GM21786 (cell line): ENCODE measurements at regions not wholly inside any gene's neighbourhood (a gene's known extent, or its start where the extent isn't known, plus 50 kb on each side); places are given as distances from the start of the nearest gene placed in this dataset.
"Not testable (repeated sequence)": the region's sequence is repeated elsewhere in the genome, so short reads cannot be mapped to it uniquely, and the experiment has no call there.

Source experiments
- ATAC-seq: cut with Tn5 transposase; IDR thresholded peaks from one replicate; pipeline ENCODE4 v1.9.1; 2021; ENCODE audit not compliant: unreplicated experiment

DNA sequence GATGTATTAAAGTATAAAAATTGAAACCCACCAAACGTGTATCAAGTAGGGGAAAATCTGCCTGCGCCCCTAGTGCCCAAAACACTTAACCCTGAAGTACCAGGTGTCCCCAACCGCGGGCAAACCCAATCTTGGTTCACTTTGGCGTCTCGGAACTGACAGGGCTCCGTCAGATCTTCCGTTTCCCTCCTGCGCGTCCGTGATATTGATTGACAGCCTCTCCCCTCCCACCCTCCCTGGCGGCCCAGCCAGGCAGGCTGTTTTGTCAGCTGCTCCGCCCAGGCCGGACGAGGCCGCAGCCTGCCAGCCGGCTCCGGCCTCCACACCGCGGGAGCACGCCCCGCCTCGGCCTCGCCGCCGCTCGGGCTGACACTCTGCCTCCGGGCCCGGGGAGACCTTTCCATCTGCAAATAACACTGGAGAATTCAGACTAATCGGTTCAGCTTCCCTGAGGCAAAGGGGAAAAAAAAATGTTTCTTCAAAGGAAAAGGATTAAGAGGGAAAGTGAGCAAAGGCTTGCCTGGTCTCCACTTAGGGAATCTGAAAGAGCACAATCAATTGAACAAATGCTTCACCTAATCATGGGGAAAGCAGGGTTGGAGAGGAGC lies 234.9 kb upstream of the MCHR2 start:
- ATAC-seq, result peak; percentile 99

DNA sequence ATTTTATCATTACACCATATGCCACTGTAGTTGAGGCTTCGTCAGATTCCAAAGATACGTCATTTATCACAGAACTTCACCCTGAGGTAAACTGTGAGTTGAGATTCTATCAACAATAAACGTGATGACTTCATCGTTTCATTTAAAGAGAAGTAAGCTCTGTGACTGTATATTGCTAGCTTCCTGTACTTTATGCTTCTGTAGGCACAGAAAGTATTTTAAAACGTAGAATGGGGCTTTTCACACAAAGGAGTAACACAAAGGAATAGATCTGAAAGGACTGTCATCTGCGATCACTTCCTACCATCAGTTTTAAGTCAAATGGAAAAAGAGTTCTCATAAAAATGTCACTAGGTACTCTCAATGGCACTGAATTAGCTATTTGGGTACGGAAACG lies 234.4 kb upstream of the MCHR2 start:
- peak; percentile 10 for ATAC-seq

DNA sequence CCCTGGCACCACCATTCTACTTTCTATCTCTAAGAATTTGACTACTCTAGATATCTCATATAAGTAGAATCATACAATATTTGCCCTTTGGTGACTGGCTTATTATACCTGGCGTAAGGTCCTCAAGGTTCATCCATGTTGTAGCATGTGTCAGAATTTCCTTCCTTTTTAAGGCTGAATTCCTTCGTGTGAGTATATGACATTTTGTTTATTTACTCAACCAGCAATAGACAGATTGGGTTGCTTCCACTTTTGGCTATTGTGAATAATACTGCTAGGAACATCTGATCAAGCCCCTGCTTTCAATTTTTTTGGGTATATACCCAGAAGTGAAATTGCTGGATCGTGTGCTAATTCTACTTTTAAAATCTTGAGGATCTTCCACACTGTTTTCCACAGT lies 232.8 kb upstream of the MCHR2 start:
- no peak for ATAC-seq

DNA sequence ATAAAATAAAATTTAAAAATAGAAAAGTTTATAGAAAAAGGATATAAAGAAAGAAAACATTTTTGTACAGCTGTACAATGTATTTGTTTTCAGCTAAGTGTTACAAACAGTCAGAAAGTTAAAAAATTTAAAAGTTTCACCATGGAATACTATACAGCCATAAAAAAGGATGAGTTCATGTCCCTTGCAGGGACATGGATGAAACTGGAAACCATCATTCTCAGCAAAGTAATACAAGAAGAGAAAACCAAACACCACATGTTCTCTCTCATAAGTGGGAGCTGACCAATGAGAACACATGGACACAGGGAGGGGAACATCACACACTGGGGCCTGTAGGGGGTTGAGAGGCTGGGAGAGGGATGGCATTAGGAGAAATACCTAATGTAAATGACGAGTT lies 229.9 kb upstream of the MCHR2 start:
- not testable (repeated sequence) for ATAC-seq

DNA sequence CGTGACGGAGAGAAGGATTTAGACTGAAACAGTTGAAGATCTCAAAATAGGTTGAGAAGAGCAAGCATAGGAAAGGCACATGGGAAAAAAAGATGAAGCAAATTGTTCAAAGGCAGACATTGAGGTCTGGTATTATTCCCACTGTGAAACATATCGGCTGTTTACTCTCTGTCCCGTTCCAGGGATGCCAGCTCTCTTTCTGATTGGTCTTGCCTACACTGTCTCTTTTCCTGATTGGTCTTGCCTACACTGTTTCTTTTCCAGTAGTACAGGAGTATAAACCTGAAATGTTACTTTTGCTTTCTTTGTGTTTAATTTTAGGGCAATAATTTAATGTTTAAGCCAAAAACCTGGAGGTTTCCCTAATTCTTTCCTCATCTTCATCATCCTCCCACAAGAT lies 226.5 kb upstream of the MCHR2 start:
- no peak for ATAC-seq

DNA sequence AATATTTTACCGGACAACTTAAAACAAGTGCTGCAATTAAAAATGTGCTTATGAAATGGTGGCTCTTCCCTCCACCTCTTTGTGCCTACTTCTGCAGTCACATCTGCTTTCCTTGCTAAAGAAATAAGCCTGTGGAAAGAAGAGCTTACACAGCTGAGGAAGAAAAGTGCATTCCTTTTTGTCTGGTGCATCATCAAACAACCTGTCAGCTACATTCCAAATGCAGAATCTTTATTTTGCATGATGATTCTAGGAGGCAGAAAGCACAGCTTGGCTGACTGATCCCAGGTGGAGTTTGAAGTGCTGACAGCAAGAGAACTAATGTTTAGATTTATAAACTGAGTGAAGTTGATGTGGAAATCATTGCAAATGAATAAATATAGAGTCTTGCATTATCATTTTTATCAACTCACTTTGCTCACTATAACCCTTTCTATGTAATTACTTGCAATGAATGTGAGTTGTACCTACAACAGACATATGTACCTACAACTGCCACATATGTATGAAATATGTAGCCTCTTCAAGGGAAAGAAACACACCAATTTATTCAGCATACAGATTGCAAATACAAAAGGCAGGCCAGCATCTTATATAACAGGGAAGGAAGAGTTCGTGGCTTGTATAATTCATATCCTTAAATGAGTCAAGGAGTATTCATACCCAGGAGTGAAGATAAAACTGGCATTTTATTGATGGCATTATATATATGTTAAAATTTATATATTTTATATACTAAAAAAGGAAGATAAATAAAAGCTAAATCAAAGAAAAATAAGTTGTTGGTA lies 223.4 kb upstream of the MCHR2 start:
- no peak for ATAC-seq

DNA sequence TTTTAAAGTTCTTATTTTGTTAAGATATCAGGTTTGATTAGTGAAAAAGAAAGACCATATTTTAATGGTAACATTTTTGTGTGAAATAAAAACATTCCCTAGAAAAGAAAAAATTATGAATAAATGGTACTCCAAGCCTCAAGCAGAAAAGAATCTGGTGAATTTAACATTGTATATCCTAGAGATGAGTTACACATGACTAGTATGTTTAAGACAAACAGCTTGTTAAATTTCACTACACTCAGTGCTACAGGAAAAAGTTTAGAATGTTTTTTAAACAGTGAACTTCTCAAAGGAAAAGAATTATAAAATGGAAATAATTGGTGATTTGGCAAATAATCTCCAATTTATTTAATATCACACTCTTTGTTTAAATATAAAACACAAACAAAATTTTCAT lies 222.7 kb upstream of the MCHR2 start:
- no peak for ATAC-seq

DNA sequence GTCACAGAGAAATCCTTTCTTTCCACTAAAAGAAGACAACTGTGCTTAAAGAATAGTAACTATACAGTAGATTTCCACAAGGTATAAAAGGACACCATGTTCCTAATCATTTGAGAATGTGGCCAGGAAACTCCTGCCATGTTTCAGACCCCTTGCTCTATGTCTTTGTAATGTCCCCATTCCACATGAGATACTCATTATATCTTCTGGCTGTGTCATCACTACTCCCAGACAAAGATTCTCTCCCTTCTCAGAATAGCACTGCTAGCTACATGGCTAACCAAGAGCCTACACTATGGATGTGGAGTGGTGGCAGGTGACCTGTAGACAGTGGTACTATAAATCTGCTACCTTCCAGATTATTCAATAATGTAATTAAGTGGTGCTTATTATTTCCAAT lies 218.1 kb upstream of the MCHR2 start:
- no peak for ATAC-seq

DNA sequence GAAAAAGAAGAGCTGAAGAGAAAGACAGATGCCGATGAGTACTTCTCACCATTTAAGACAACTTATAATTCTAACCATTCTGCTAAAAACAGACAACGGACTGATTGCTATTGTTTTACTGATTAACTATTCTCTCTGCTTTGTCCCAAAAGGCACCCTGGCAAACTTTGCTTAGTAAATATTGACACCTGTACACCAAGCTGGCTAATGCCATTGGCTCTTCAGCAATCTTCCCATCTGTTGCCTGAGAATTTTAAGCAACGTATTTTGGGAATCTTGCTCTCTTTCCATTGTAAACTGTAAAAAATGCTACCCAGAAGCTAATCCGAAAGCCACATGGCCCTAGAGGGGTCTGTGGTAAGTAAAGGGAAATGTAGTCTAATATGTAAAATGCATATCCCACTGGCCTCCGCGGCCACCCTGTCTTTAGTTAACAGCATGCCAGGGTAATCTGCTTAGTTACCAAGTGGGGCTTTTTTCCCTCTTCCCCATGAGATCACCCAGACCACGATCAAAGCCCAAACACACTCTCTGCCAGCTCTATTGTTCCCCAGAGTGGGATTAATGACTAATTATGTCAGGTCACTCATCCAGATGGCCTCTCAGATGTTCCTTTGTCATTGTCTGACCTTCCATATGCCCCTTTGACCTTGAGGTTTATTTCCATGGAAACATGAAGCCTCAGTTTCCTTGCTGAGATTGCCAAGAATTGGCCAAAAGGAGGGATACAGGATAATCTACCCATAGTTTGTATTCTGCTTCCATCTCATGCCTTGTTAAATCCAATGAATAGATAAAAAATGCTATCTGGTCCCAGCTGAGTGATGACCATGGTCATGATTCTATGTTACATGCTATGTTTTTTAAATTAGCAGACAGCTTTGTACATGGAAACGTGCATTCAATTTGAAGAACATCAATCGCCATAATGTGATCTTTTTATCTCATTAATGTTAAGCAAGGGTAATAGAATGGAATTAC lies 216.4 kb upstream of the MCHR2 start:
- ATAC-seq, result no peak

DNA sequence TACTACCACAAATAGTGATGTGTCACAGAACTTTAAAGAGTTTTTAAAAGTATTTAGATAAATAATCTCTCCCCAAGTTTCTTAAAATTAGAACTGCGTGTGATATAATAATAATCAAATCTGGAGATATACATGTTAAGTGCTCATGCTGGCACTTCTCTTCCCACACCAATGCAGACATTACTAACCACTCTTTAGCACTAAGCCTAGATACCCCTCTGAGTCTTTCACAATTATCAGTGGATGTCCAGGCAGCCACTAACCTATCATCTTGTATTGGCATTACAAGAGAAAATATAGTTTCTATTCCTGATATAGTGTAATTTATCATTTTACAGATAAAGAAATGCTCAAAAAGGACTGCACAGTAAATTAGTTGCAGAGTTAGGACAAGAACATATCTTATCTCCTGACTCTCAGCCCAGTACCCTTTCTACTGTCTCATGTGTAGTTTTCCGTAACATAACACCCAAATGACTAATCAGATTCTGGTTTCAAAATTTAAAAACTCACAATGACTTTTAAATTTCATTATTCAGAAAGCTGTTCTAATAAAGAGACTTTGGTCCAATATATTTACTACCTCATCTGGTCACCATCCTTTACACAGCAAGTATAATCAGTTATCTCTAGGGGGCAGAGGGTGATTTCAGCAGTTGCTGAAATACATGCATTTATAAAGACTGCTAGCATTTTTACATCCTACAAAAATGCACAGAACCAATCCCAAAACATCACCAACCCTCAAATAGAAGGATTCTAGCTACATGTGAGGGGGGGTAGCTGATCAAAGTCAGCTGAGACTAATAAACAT lies 215.5 kb upstream of the MCHR2 start:
- ATAC-seq, result no peak

DNA sequence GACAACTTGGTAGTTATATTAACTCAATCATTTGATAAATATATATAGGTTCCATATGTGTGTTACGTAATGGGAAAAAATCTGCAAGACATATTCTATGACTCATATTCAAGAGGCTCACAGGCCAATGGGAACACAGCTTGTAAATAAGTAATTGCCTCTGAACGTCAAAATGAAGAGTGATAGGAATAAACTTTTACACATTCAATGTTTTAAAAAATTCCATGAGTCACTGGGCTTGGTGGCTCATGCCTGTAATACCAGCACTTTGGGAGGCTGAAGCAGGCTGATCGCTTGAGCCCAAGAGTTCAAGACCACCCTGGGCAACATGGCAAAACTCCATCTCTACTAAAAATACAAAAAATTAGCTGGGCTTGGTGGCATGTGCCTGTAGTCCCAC lies 209.4 kb upstream of the MCHR2 start:
- no peak for ATAC-seq

DNA sequence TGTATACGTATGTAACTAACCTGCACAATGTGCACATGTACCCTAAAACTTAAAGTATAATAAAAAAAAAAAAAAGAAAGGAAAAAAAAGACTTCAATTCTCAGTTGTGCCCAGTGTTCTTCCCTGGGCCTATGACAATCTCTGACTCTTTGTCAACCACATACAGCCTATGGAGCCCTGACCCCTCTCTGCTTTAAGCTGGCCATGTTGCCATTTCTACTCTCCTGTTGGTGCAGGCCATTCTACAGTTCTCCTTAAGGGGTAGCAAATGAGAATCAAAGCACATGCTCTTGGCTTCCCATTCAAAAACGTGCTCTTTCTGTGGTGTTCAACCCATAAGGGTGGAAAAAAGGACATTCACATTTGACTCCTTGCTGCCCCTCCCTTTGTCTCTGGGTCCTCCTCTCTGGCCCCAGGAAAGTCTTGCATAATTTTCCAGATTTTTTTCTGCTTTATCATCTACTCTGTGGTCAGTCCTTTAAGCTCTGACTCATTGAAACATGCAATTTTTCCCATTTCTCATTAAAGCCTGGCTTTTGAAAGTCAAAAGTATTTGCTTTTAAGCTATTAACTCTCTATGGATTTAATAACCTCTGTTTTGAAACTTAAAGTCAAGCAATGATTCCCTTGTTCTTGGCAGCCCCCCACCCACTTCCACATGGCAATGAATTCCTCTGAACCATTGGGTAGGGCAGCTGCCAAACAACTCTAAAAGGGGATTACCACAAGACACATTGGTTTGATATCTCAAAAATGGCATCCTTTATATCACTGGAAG lies 208.6 kb upstream of the MCHR2 start:
- no peak for ATAC-seq

DNA sequence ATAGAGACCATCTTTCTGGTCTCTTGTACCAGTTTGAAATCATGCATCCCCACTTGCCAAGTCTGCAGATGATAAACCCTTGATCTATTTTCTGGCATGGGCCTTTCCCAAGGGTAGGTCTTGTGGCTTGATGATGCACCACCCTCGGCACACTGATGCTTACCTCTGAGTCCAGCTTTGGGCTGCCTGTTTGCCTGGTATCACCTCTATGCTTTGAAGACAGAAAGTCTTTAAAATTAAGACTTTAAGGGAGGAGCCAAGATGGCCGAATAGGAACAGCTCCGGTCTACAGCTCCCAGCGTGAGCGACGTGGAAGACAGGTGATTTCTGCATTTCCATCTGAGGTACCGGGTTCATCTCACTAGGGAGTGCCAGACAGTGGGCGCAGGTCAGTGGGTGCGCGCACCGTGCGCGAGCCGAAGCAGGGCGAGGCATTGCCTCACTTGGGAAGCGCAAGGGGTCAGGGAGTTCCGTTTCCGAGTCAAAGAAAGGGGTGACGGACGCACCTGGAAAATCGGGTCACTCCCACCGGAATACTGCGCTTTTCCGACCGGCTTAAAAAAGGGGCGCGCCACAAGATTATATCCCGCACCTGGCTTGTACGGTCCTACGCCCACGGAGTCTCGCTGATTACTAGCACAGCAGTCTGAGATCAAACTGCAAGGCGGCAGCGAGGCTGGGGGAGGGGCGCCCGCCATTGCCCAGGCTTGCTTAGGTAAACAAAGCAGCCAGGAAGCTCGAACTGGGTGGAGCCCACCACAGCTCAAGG lies 202.4 kb upstream of the MCHR2 start:
- not testable (repeated sequence) for ATAC-seq

DNA sequence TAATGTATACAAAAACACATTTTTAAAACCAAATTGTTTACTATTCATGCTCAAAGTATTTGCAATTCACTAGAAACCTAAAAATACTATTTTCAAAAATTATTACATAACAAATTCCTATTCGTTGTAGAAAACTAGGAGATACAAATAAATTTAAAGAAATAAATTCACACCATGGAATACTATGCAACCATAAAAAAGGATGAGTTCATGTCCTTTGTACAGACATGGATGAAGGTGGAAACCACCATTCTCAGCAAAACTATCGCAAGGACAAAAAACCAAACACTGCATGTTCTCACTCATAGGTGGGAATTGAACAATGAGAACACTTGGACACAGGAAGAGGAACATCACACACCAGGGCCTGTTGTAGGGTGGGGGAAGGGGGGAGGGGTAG lies 201.2 kb upstream of the MCHR2 start:
- ATAC-seq, result not testable (repeated sequence)

DNA sequence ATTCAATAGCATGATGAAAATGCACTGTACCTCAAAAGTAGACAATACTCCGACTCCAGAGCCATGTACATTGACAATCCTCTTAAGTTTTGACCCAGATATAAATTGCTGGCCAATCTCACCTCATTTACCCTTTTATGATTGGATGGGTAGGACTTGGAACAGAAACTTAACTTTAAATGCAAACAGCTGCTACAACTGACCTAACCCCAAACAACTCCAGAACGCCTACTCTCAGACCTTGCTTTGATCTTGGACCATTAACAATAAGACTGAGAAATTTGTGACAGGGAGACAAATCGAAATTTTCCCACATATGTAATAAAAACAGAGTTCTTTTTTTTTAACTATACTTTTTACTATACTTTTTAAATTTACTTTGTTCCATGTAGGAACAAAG lies 200.5 kb upstream of the MCHR2 start:
- ATAC-seq, result no peak

DNA sequence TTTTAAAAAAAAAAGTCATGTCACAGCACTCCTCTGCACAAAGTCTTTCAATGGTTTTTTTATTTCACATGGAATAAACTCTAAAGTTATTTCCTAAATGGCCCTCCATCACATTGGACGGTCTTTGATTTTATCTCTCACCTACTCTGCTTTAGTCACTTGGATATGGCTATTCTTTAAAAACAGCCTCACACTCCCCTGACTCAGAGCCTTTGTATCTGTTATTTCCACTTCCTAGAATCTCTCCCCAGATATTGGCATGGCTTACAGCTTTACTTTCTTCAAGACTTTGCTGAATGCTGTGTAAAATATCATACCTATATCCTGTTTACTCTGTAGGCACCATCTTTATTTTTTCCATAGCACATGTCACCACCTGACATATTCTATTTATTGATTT lies 194.7 kb upstream of the MCHR2 start:
- no peak for ATAC-seq

DNA sequence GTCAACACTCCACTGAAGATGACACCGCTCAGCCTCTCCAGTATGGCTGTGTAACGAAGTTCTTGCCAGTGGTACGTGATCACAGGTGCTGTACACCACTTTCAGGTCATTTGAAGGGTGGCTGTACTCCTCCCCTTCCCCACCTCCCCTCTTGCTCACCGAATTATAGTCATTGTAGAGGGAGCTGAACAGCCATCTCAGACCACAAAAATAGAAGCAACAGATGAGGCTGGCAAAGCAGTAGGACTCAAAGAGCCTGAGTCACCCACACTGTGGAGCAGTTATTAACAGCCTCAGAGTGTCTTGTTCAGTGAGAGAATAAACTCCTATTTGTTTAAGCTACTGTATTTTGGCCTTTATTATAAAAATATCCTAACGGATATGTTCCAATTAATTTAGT lies 192.5 kb upstream of the MCHR2 start:
- no peak for ATAC-seq

DNA sequence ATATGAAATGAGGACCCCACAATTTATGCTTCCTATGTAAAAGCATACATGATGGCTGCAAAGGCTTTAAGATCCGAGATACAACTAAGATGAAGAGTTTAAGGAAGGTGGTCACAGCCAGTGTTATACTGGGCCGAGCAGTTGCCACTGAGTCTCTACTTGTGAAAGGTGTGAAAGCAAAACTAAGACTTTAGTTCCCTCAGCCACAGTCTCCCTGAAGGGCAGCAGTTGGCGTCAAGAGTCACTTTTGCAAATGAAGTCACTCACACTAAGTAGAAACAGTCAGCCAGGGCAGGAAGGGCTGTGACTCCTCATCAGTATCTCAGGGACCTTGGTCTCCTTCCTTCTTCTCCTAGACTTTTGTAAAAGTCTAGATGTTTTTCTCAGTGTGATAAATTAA lies 191.6 kb upstream of the MCHR2 start:
- peak; percentile 75 for ATAC-seq

DNA sequence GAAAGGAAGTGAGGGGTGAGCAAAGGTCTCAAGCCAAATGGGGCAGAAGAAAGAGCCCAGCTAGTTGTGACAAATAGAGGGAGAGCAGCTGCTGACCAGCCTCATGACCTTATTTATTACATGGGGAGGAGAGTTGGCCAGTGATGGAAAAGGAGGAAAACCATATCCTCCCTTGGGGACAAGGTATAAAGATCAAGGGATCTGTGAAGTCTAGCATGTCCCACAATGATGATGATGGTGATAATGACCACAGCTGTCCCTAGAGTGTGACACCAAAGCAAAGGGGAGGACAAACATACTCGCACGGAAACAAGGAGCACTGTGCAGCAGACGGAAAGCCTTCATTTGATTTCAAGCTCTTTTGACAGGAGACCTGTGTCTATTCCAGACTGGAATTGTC lies 190.4 kb upstream of the MCHR2 start:
- ATAC-seq, result no peak
